ENCODE measurements at regions not wholly inside any gene's neighbourhood (a gene's known extent, or its start where the extent isn't known, plus 50 kb on each side); places are given as distances from the start of the nearest gene placed in this dataset.
"Not testable (repeated sequence)": the region's sequence is repeated elsewhere in the genome, so short reads cannot be mapped to it uniquely, and the experiment has no call there.

DNA sequence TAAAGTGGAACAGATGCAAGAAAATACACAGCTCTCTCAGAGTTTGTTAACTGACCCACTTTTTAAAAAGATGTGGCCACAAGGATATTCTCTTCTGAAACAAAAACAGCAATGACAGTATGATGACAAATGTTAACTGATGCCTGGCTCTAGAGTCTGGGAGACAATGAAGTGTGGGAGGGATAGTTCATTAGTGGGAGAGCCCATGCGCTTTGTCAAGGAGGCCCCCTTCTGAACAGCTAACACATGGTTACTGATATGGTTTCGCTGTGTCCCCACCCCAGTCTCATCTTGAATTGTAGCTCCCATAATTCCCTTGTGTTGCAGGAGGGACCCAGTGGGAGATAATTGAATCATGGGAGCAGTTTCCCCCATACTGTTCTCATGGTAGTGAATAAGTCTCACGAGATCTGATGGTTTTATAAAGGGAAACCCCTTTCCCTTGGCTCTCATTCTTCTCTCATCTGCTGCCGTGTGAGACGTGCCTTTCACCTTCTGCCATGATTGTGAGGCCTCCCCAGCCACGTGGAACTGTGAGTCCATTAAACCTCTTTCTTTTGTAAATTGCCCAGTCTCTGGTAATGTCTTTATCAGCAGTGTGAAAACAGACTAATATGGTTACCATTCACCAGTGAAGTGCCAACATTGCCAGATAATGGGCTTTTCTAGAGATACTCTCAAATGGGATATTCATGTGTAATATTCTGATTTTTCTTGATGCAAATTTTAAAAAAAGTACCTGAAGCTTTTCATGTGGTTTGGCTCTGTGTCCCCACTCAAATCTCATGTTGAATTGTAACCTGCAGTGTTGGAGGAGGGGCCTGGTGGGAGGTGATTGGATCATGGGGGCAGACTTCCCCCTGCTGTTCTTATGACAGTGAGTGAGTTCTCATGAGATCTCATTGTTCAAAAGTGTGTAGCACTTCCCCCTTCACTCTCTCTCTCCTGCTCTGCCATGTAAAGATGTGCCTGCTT lies 435.8 kb downstream of the SHISA9 start:
- not testable (repeated sequence) for DNase-seq

DNA sequence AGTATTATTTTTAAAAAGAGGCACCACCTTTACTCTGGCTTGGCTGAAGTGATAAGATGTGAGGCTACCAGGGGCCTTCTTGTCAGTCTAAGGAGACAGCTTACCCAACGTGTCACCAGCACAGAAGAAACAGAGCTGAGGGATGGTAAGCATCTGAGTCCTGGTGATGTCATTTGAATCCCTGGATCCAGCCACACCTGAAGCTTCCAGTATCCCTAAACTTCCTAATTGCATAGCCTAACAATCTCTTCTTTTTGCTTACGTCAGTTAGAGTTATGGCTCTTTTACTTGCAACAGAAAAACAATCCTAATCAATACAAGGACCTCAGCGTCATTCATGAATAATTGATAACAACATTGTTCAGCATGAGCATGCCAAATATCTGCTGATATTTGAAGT lies 436.6 kb downstream of the SHISA9 start:
- DNase-seq: no peak

DNA sequence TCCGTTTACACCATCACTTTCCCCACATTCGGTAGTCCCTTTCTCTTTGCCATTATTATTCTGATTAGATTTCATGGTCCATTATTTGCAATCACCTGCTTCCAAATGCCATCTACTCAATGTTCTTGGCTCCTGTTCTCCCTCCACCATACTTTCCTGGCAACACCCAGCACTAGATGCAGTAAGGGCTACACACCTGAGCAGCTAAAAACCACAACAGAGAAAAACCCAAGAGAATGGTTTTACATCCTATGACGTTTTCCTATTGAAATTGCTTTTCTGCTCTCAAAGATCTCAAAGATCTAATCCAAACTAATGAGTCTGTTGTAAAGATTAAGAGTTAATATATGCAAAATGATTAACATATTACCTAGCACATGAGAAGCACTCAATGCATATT lies 441.3 kb downstream of the SHISA9 start:
- no peak for DNase-seq

DNA sequence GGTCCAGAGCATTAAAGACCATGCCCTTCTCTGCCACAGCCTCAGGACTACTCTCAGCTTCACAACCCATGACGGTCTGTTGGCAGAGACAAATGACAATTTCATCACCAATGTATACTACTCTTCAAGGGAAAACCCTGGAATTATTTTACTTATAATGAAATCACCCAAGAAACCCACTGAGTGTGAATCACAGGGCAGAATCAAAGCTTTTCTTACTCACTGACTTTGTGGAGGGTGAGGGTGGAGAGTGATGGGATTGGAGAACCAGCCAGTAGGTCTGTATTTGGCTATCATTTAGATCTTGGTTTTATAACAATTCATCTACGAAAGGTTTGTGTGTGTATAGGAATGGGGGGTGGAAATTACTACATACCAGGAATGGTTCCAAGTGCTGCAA lies 442.6 kb downstream of the SHISA9 start:
- DNase-seq: no peak

DNA sequence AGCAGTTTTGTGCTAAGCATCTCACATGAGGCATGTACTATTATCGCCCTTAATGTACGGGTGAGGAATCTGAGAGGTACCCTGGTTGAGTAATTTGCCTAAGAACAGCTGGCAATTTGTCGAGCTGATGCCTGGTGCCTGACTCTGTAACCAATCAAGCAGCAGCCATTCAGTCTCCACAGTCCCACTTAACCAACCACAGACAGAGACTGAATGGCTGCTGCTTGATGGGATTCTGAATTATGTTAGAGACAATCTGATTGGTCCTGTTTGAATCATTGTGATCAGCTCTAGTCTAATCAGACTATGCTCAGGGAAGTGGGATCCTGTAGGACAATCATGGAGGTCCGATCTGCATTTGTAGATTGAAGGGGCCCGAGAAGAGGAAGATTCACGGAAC lies 447.0 kb downstream of the SHISA9 start:
- peak; percentile 11 for DNase-seq

DNA sequence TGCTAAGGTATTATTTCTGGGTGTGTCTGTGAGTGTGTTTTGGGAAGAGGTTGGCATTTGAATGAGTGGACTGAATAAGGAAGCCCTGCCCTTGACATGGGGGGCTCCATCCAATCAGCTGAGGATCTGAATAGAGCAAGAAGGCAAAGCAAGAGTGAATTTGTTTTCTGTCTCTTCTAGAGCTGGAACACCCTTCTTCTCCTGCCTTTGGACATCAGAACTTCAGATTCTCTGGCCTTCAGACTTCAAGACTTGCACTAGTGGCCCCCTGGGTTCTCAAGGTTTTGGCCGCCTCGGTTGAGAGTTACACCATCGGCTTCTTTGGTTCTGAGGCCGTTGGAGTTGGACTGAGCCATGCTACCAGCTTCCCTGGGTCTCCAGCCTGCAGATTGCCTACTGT lies 448.6 kb downstream of the SHISA9 start:
- DNase-seq: no peak

DNA sequence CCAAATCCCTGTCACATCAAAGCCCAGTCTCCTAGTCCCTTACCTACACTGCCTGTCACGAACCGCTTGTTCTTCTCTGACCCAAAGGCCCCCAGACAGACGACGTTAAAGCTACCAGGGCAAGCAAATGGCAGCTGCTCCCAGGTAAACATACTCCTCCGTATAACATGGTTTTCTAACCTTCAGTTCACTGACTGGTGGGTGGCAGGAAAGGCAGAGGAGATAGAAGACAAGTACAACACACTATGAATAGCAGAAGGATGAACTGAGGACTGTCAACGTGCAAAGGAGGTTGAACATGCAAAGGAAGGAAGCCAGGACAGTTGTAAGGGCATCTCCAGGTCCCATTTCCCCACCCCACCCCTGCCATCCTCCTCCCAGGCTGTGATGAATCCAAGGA lies 449.8 kb downstream of the SHISA9 start:
- no peak for DNase-seq

DNA sequence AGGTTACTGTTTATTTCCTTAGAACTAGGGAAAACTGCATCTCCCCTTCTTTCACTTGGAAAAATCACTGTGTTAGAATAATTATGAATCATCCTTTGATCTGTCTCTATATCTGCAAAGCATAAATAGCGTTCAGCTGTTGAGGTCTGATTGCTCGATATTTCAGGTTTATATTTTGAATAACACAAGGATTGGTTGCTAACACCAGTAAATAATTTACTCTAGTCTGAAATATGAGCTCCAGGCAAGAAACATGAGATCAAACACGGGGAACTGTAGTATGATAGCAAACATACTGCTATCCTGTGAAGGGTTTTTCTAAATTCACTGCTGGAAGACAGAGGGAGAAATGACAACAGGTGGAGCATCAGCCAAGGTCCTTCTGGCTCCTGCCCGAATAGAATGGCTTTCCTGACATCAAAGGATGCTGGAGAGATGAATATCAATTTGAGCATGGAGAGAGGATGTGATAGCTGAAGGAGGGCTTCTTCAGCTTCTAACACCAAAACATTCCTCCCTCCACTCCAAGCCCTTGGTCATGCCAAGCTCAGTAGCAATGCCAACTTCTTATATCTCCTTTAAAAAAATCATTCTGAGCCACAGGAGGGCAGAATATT lies 450.3 kb downstream of the SHISA9 start:
- DNase-seq: no peak

DNA sequence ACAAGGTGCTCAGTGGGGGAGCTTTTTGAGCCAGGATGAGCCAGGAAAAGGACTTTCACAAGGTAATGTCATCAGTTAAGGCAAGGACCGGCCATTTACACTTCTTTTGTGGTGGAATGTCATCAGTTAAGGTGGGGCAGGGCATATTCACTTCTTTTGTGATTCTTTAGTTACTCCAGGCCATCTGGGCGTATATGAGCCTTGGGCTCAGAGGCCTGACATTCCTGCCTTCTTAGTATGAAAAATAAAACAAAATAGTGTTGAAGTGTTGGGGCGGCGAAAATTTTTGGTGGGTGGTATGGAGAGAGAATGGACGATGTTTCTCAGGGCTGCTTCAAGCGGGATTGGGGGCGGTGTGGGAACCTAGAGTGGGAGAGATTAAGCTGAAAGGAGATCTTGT lies 451.4 kb downstream of the SHISA9 start:
- not testable (repeated sequence) for DNase-seq

DNA sequence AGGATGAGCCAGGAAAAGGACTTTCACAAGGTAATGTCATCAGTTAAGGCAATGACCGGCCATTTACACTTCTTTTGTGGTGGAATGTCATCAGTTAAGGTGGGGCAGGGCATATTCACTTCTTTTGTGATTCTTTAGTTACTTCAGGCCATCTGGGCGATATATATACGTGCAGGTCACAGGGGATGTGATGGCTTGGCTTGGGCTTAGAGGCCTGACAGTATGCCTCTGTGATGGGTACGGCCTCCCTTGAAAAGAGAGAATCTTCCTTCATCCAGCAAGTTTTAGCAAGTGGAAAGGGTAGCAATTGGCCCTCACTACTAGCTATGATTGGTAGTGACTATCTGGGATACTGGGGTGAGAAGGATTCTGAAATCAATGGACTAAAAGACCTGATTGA lies 456.4 kb downstream of the SHISA9 start:
- DNase-seq: not testable (repeated sequence)

DNA sequence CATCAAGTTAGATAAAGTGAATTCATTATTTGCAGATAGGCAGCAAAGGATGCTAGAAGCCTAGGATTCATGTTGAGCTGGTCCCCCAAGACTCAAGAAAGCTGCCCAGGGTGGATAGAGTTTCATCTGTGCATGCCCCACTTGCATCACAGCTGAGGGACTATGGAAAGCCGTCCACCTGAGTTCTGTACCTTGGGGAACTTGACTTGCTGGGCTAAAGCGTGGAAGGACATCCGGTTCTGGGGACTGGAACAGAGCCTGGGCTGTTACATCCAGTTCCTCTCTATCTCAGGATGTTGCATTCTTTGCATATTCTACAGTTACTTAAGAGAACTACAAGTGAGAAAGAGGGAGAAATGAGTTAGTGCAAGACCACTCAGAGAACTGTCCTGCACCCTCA lies 458.4 kb downstream of the SHISA9 start:
- DNase-seq: no peak

DNA sequence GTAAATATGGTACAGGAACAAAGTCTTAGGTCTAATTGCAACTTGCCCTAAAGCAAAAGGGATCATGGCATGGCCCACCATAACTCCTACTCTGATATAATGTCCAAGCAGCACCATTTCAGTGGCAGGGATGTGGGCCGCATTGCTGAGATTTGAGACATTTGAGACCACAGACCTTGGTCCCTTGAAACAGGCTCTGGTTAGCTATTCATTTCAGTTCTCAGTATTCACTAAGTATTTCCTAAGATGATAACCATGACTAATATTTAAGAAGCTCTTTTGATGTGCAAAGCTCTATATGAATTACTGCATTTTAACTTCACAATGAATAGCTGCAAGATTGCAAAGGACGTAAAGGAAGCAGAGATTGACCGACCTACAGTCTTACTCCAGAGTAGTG lies 471.0 kb downstream of the SHISA9 start:
- DNase-seq: no peak

DNA sequence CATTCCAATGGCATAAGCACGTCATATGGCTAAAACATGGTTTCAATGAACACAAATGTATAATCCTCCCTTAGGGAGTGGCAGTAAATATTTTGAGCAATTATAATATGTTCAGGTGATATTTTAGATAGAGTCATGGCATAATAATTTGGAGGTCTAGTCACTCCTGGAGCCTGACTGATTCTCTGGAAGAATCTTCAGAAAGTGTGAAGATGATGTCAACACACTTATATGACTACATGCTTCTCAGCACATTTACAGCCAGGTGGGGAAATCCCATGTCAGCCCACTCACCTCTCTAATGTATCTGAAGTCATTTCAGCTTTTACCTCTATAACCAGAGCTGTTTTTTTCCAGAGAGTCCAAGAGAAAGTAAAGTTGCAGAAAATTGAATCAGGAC lies 474.8 kb downstream of the SHISA9 start:
- DNase-seq: no peak

DNA sequence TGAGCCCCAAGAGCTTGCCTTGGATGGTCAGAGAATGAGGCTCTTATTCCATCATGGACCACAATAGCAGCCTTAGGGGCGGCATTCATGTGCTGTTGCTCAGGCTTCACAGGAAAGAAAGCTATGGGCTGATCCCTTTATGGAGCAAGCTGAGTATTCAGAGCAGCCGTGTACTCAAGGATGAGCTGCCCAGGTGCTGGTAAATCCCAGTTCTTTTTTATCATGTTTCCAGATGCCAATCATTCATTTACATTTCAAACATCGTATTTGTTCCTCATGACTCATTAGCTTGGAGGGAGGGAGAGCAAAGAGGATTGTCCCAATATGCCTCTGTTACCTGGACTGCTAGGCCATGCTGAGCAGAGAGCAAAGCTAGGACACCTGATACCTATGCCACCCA lies 475.7 kb downstream of the SHISA9 start:
- no peak for DNase-seq

DNA sequence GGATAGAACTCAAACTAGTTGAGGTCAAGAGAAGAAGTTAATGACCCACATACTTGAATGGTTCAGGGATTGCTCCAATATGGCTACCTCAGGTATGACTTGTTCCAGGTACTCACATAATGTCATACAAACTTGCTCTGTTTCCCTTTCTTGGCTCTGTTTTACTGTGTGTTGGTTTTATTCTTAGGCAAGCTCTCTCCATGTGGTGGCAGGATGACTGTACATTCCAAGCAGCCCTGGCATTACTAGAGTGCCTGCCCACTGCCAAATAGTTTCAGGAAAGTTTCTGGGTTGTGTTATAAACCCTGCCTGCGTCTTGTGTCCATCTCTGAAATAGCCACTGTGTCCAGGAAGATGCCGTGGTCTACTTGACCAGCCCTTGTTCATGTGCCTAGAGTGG lies 476.8 kb downstream of the SHISA9 start:
- DNase-seq: no peak

DNA sequence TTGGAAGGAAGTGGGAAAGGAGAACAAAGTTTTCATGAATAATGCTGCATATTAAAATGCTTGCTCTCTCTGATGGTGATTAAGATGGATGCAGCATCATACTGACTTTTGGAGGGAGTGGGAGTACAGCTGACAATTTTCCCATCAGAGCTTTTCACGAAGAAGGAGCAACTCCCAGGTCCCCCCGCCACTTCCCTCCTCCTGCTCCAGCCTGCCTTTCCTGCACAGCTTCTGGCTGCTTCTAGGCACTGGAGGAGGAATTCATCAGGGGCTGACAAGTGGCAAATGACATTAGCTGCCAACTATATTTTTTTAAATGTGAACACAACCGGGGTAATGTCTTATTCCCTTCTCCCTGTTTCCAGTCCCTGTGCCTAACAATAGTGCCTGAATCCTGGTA lies 477.9 kb downstream of the SHISA9 start:
- DNase-seq: no peak

DNA sequence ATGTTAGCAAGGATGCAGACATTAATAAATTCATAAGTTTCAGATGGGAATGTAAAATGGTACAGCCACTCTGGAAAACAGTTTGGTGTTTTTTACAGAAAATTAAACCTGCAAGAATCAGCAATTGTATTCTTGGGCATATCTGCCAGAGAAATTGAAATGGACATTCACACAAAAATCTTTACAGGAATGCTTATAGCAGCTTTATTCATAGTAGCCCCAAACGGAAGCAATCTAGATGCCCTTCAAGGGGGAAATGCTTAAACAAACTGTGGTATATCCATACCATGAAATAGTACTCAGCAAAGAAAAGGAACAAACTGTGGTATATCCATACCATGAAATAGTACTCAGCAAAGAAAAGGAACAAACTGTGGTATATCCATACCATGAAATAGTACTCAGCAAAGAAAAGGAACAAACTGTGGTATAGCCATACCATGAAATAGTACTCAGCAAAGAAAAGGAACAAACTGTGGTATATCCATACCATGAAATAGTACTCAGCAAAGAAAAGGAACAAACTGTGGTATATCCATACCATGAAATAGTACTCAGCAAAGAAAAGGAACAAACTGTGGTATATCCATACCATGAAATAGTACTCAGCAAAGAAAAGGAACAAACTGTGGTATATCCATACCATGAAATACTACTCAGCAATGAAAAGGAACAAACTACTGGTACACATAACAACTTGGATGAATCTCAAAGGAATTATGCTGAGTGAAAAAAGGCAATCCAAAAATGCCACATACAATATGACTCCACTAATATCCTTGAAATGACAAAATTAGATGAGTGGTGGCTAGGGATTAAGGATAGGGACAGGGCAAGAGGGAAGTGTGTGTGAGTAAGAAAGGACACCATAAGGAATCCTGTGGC lies 484.0 kb downstream of the SHISA9 start:
- not testable (repeated sequence) for DNase-seq

DNA sequence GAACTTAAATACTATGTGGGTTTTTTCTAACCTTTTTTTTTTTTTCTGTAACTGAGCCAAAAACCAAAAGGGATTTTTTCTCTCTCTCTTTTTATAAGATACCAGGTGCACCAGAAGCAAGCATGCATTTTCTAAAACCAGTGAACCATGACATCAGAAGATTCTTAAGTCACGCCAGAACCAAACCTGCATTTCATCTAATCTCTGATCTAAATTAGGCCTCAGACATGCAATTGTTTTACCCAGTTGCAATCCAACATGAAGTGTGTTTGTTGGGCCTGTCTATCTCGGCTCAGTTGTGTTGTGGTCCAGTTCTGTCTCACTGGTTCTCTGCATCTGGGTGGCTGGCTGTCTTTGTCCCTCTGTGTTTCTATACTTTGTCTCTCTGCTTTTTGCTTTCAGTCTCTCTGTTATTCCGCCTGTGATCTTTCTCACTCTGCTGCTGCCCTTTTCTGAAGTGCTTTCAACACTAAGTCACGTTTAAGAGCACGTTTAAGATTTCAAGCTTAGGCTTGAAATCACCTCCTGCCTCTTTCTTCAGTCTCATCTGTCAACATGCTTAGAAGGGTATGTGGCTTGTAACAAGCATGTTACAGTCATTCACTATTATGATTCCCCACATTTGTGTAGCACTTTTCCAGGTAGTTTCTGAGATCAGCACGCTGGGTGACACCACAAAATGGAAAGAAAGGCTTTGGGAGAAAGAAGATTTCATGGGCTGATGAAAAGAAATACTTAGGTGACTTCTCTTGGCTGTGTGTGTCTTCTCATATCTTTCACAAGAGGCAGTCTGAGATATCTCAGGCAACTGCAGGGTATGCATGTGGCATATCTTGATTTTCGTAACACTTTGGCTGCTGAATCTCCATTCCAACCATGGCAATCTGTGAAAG lies 488.9 kb downstream of the SHISA9 start:
- DNase-seq: peak; percentile 62

DNA sequence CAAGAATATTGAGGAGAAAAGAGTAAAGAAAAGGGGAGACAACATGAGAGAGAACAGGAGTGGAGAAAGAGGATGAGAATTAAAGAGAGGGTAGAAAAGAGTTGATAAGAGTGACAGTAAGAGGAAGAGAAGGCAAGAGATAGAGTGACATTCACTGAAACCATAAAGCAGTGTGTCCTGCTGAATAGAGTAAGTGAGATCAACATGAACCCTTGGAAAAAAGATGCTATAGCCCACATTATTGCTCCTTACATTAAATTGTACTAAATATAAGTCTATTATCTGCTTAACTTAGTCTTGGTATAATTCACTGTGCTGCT lies 489.5 kb downstream of the SHISA9 start:
- no peak for DNase-seq

DNA sequence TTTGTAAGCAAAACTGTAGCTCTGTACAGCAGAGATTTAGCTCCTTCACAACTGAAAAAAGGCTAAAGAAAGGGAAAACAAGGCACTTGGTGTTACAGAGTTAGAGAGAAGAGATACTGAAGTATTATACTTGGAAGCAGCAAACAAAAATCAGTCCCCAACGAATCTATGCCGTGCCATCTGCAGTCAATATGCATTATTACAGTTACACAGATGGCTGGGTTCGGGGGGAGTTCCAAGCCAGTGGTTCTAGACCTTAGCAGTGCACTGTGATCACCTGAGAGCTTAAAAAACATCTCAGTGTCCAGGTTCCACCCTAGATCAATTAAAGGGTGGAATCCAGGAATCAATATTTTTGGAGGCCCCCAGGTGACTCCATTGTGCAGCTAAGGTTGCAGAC lies 489.9 kb downstream of the SHISA9 start:
- DNase-seq: peak; percentile 7

DNA sequence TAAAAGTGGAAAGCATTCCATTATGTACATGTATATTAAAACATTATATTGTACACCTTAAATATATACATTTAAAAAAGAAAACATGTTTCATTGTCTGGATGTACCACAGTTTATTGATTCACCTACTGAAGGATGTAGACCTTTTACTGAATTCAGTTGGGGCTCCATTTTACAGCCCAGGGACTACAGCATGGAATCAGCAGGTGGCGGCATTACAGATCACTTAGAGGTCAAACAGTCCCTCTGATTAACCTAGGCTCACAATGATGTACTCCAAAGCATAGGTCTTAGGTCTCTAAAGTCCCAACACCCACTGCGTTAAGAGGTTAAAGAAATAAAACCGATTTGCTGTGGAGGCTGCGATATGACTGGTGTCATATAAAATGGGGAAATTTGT lies 490.9 kb downstream of the SHISA9 start:
- DNase-seq: no peak

DNA sequence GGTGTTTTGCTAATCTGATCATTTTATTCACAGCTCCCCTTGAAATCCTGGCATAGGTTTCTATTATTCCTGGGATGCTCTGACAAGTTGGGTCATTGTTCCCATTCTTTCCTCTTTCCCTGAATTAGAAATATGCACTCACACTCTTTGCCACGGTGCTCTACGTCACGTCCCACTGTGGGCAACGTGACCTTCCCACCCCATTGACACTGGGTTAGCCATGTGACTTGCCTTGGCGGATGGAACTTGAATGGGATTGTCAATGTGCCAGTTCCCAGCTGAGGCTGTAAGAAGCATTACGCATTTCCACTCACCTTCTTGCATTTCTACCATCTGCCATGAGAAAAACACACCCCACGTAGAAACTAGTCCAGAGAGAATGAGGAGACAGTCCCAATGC lies 492.4 kb downstream of the SHISA9 start:
- DNase-seq: no peak

DNA sequence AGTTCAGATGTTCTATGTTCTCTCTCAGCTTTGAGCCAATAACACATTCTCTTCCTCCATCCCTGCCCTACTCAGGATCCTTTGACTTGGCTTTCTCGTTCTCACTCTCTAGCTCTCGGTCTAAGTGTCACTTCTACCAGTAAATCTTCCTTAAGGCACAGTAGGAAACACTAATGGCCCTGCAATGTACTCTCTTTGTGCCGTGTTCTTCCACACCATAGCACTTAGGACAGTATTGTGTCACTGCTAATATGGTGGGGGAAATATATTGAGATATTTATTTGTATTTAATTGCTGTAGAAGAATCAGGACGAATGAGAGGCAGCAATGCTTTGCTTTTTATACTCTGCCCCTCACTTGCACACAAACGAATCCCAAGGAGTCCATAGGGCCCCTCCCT lies 493.1 kb downstream of the SHISA9 start:
- DNase-seq: no peak

Data from NCI-H524 treated with DMSO at 0.1 percent for 48 hours (cell line).